IMR-90 (cell line): ENCODE measurements at regions not wholly inside any gene's neighbourhood (a gene's known extent, or its start where the extent isn't known, plus 50 kb on each side); places are given as distances from the start of the nearest gene placed in this dataset.

Source experiments
- ATAC-seq: fragments of 200-7000 bp; cut with Tn5 transposase; 2 replicates; pipeline ENCODE4 v1.9.1; 2020; ENCODE audit warnings: low read depth, mild to moderate bottlenecking, moderate library complexity
- BruUV-seq: library from RNA; stranded (reverse); fragments of 400-500 nt; replicated peaks from 2 replicates; lab custom pipeline; 2021; lab: Mats Ljungman, UMichigan
- CTCF ChIA-PET: fragments of 300-600 bp; formaldehyde crosslinking; extraction: SDS; loops from one replicate; lab custom pipeline; 2021; ENCODE audit warnings: antibody characterized with exemption; lab: Yijun Ruan, JAX
- POLR2A ChIA-PET: fragments of 300-600 bp; sonication (Branson Sonifier 250); formaldehyde crosslinking; loops from one replicate; lab custom pipeline; 2022; ENCODE audit warnings: antibody characterized with exemption; ENCODE audit not compliant: unreplicated experiment; lab: Charles Lee
- DNase-seq: peaks from one replicate; pipeline ENCODE4 v3.0.0; 2013
- H2AFZ ChIP-seq: replicated peaks from 2 replicates; pipeline ENCODE3; 2013; ENCODE audit warnings: low read length, mild to moderate bottlenecking; ENCODE audit not compliant: poor library complexity
- H2AK5ac ChIP-seq: 2 replicates; pipeline ENCODE4 v1.6.1; 2013; ENCODE audit warnings: low read depth, low read length, inconsistent platforms
- H2AK9ac ChIP-seq: replicated peaks from 2 replicates; pipeline ENCODE3; 2013; ENCODE audit warnings: mild to moderate bottlenecking, low read depth, low read length, moderate library complexity; ENCODE audit not compliant: poor library complexity
- H2BK120ac ChIP-seq: 2 replicates; pipeline ENCODE4 v1.6.1; 2013; ENCODE audit warnings: low read depth, low read length, inconsistent platforms
- H2BK15ac ChIP-seq: 3 replicates; pipeline ENCODE4 v1.6.1; 2013; ENCODE audit warnings: low read depth, low read length, inconsistent platforms
- H2BK20ac ChIP-seq: 2 replicates; pipeline ENCODE4 v1.6.1; 2013; ENCODE audit warnings: low read depth, mild to moderate bottlenecking, inconsistent platforms, low read length, moderate library complexity
- H2BK5ac ChIP-seq: 2 replicates; pipeline ENCODE4 v1.6.1; 2013; ENCODE audit warnings: mild to moderate bottlenecking, low read depth, low read length, inconsistent platforms; ENCODE audit not compliant: poor library complexity, severe bottlenecking
- H3K14ac ChIP-seq: replicated peaks from 2 replicates; pipeline ENCODE4 v1.6.1; 2013; ENCODE audit warnings: low read depth, low read length, inconsistent platforms
- H3K18ac ChIP-seq: 2 replicates; pipeline ENCODE4 v1.6.1; 2013; ENCODE audit warnings: low read depth, low read length, control low read depth
- H3K23ac ChIP-seq: 2 replicates; pipeline ENCODE4 v1.6.1; 2013; ENCODE audit warnings: low read depth, low read length, inconsistent platforms
- H3K27ac ChIP-seq: 2 replicates; pipeline ENCODE4 v1.5.1; 2013; ENCODE audit warnings: mild to moderate bottlenecking, control low read depth, low read length; ENCODE audit not compliant: insufficient read depth
- H3K27me3 ChIP-seq: 2 replicates; pipeline ENCODE4 v1.6.1; 2013; ENCODE audit warnings: low read length; ENCODE audit not compliant: control insufficient read depth, insufficient read depth
- H3K36me3 ChIP-seq: 2 replicates; pipeline ENCODE4 v1.6.1; 2013; ENCODE audit warnings: low read length, mixed read lengths; ENCODE audit not compliant: control insufficient read depth, insufficient read depth
- H3K4ac ChIP-seq: 2 replicates; pipeline ENCODE4 v1.6.1; 2013; ENCODE audit warnings: low read depth, low read length, inconsistent platforms
- H3K4me1 ChIP-seq: 2 replicates; pipeline ENCODE4 v1.6.1; 2013; ENCODE audit warnings: low read length, mixed read lengths; ENCODE audit not compliant: control insufficient read depth, insufficient read depth
- H3K4me2 ChIP-seq: 2 replicates; pipeline ENCODE4 v1.6.1; 2013; ENCODE audit warnings: low read depth, mild to moderate bottlenecking, control low read depth, low read length, moderate library complexity
- H3K4me3 ChIP-seq: 2 replicates; pipeline ENCODE4 v1.5.1; 2013; ENCODE audit warnings: low read depth, mild to moderate bottlenecking, control low read depth, low read length, moderate library complexity; ENCODE audit not compliant: insufficient read depth
- H3K56ac ChIP-seq: 2 replicates; pipeline ENCODE4 v1.6.1; 2013; ENCODE audit warnings: low read length, inconsistent platforms; ENCODE audit not compliant: insufficient read depth; ENCODE audit errors: extremely low read depth
- H3K79me1 ChIP-seq, 2 experiments: 2 replicates each; pipeline ENCODE4 v1.6.1; 2013; ENCODE audit warnings: low read length in 2 of 2, inconsistent platforms in 1 of 2, low read depth in 1 of 2
- H3K9ac ChIP-seq: 2 replicates; pipeline ENCODE4 v1.6.1; 2013; ENCODE audit warnings: low read depth, low read length, control low read depth
- H3K9me1 ChIP-seq: 2 replicates; pipeline ENCODE4 v1.6.1; 2013; ENCODE audit warnings: low read length, inconsistent platforms; ENCODE audit not compliant: insufficient read depth
- H3K9me3 ChIP-seq: 2 replicates; pipeline ENCODE4 v1.6.1; 2013; ENCODE audit warnings: low read length; ENCODE audit not compliant: control insufficient read depth, insufficient read depth
- H4K20me1 ChIP-seq: 2 replicates; pipeline ENCODE4 v1.6.1; 2013; ENCODE audit warnings: low read length, inconsistent platforms; ENCODE audit not compliant: insufficient read depth
- H4K5ac ChIP-seq: 2 replicates; pipeline ENCODE4 v1.6.1; 2013; ENCODE audit warnings: mild to moderate bottlenecking, low read depth, low read length, control low read depth
- H4K8ac ChIP-seq, 2 experiments: 2 replicates each; pipeline ENCODE4 v1.6.1; 2013; ENCODE audit warnings: low read depth in 2 of 2, low read length in 2 of 2, control low read depth in 1 of 2, inconsistent platforms in 1 of 2
- H4K91ac ChIP-seq: 2 replicates; pipeline ENCODE4 v1.6.1; 2013; ENCODE audit warnings: low read depth, low read length, inconsistent platforms; ENCODE audit not compliant: insufficient read depth
- BHLHE40 ChIP-seq: fragments of 150-350 bp; IDR thresholded peaks from 2 replicates; pipeline ENCODE4 v1.6.1; 2016; ENCODE audit warnings: mild to moderate bottlenecking, low read depth, low read length
- CEBPB ChIP-seq: IDR thresholded peaks from 2 replicates; pipeline ENCODE4 v1.6.1; 2012; ENCODE audit warnings: low read depth, low read length, improper control_type of control experiment
- CHD1 ChIP-seq: IDR thresholded peaks from 2 replicates; pipeline ENCODE4 v1.6.1; 2012; ENCODE audit warnings: low read depth, low read length, improper control_type of control experiment
- CTCF ChIP-seq: conservative IDR thresholded peaks from 2 replicates; pipeline ENCODE4 v1.5.1; 2012; ENCODE audit warnings: mild to moderate bottlenecking, low read depth, low read length, improper control_type of control experiment
- ELK1 ChIP-seq: fragments of 150-350 bp; IDR thresholded peaks from 2 replicates; pipeline ENCODE4 v1.6.1; 2016; ENCODE audit warnings: low read depth, mild to moderate bottlenecking, low read length, moderate library complexity, borderline replicate concordance
- FOS ChIP-seq: fragments of 150-350 bp; IDR thresholded peaks from 2 replicates; pipeline ENCODE4 v1.6.1; 2016; ENCODE audit warnings: low read depth, low read length
- MAFK ChIP-seq: IDR thresholded peaks from 2 replicates; pipeline ENCODE4 v1.6.1; 2012; ENCODE audit warnings: low read depth, low read length, improper control_type of control experiment
- MAZ ChIP-seq: IDR thresholded peaks from 2 replicates; pipeline ENCODE4 v1.6.1; 2012; ENCODE audit warnings: low read depth, mild to moderate bottlenecking, low read length, improper control_type of control experiment, moderate library complexity, borderline replicate concordance
- MXI1 ChIP-seq: IDR thresholded peaks from 2 replicates; pipeline ENCODE4 v1.6.1; 2012; ENCODE audit warnings: low read depth, mild to moderate bottlenecking, low read length, moderate library complexity, borderline replicate concordance
- NFE2L2 ChIP-seq: fragments of 150-350 bp; IDR thresholded peaks from 2 replicates; pipeline ENCODE4 v1.6.1; 2016; ENCODE audit warnings: low read depth, mild to moderate bottlenecking, low read length
- POLR2A ChIP-seq: IDR thresholded peaks from 2 replicates; pipeline ENCODE4 v1.6.1; 2012; ENCODE audit warnings: mild to moderate bottlenecking, low read depth, low read length
- RCOR1 ChIP-seq: IDR thresholded peaks from 2 replicates; pipeline ENCODE4 v1.6.1; 2012; ENCODE audit warnings: mild to moderate bottlenecking, low read length, improper control_type of control experiment; ENCODE audit not compliant: insufficient replicate concordance
- SMC3 ChIP-seq: fragments of 150-350 bp; IDR thresholded peaks from 2 replicates; pipeline ENCODE4 v1.6.1; 2016; ENCODE audit warnings: low read depth, mild to moderate bottlenecking, antibody characterized with exemption, low read length, moderate library complexity
- USF2 ChIP-seq: fragments of 150-350 bp; IDR thresholded peaks from 2 replicates; pipeline ENCODE4 v1.6.1; 2017; ENCODE audit warnings: mild to moderate bottlenecking, antibody characterized with exemption, low read length, low read depth
- dilution Hi-C: fragments of 300-500 bp; cut with HindIII; formaldehyde crosslinking; loops from one replicate; pipeline ENCODE4 v1.14.3; 2018; ENCODE audit warnings: low sequenced_read_pairs; ENCODE audit not compliant: unreplicated experiment
- in situ Hi-C: fragments of 300-500 bp; cut with MboI; formaldehyde crosslinking; loops from 3 replicates; pipeline ENCODE4 v1.14.3; 2019; ENCODE audit warnings: low sequenced_read_pairs, inconsistent platforms, mixed read lengths
- intact Hi-C: fragments of 100-400 bp; cut with micrococcal nuclease; formaldehyde crosslinking; loops from 2 replicates; pipeline ENCODE4 v1.10.0; 2022

GRCh38 chr9:34826999-34827538 lies 117.1 kb upstream of the CCL21 start:
- no peaks in the 10 kb centered on the region for H3K79me1 ChIP-seq
- H3K18ac ChIP-seq = no peak overlapping the region
- no peak overlapping the region for H3K4me3 ChIP-seq
- H4K20me1 ChIP-seq = no peaks in the 10 kb centered on the region
- peaks cover 8% of the 10 kb centered on the region for H3K27me3 ChIP-seq
- no peak overlapping the region for H2BK15ac ChIP-seq
- no peak overlapping the region for H2AK5ac ChIP-seq
- H2BK5ac ChIP-seq = no peak overlapping the region
- H2AFZ ChIP-seq = no peak overlapping the region
- H3K4me2 ChIP-seq = no peak overlapping the region
- POLR2A ChIA-PET = no interaction called here
- no peak overlapping the region for H3K14ac ChIP-seq
- in situ Hi-C loops = no loop called here
- dilution Hi-C loops = no loop called here
- H3K9ac ChIP-seq = no peak overlapping the region
- H3K4ac ChIP-seq = no peak overlapping the region
- H3K23ac ChIP-seq = no peak overlapping the region
- H4K91ac ChIP-seq = no peak overlapping the region
- BruUV-seq = no TSS peak
- ATAC-seq (no peak), DNase-seq (no peak)
- H2AK9ac ChIP-seq = no peak overlapping the region
- H3K9me3 ChIP-seq = no peaks in the 10 kb centered on the region
- no peak overlapping the region for H2BK20ac ChIP-seq
- H2BK120ac ChIP-seq = no peak overlapping the region
- H3K9me1 ChIP-seq = no peaks in the 10 kb centered on the region
- no peak overlapping the region for H4K8ac ChIP-seq
- H3K4me1 ChIP-seq = no peaks in the 10 kb centered on the region
- H3K27ac ChIP-seq = no peak overlapping the region
- no peak overlapping the region for H4K5ac ChIP-seq
- no peak overlapping the region for H3K56ac ChIP-seq
- H3K36me3 ChIP-seq = no peaks in the 10 kb centered on the region
- CTCF ChIA-PET = no interaction called here
- no peak for TF ChIP-seq SMC3
- no peak for TF ChIP-seq BHLHE40
- TF ChIP-seq CTCF = no peak
- TF ChIP-seq CEBPB = no peak
- no peak for TF ChIP-seq POLR2A
- no peak for TF ChIP-seq RCOR1
- TF ChIP-seq FOS = no peak
- TF ChIP-seq MAZ = no peak
- no peak for TF ChIP-seq ELK1
- no peak for TF ChIP-seq USF2
- TF ChIP-seq MXI1 = no peak
- TF ChIP-seq MAFK = no peak
- no peak for TF ChIP-seq NFE2L2
- no peak for TF ChIP-seq CHD1
- intact Hi-C loops = no loop called here
